GM21723 (cell line): ENCODE measurements at regions not wholly inside any gene's neighbourhood (a gene's known extent, or its start where the extent isn't known, plus 50 kb on each side); places are given as distances from the start of the nearest gene placed in this dataset.
"Not testable (repeated sequence)": the region's sequence is repeated elsewhere in the genome, so short reads cannot be mapped to it uniquely, and the experiment has no call there.

Experiments
- ATAC-seq: cut with Tn5 transposase; IDR thresholded peaks from one replicate; pipeline ENCODE4 v1.9.1; 2021; ENCODE audit warnings: mild to moderate bottlenecking, moderate library complexity; ENCODE audit not compliant: unreplicated experiment

DNA sequence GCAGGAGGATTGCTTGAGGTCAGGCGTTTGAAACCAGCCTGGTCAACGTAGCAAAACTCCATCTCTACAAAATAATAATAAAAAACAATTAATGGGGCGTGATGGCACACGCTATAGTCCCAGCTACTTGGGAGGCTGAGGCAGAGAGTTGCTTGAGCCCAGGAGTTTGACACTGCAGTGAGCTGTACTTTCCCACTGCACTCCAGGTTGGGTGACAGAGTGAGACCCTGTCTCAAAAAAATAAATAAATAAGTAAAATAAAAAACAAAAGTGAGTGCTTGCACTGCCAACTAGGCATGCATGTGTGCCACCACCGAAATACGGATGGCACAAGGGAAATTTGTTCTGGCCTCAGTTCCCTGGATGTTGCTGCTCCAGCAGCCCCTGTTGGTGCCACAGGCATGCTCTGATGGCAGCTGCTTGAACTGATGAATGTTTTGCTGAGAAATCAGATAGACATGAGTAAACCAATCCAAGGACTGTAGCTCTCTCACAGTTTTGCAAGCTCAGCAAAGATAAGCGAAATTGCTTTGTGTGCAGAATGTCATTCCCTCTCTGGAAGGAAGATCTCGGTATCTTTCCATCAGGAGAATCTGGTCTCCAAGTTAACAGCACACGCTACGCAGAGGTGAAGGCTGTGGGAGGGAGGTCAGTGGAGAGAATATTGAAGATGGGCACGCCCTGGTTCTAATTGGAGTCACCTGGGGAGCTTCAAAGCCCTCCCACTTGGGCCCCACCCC is 188.0 kb upstream of the SLC24A3 start:
- no peak for ATAC-seq

DNA sequence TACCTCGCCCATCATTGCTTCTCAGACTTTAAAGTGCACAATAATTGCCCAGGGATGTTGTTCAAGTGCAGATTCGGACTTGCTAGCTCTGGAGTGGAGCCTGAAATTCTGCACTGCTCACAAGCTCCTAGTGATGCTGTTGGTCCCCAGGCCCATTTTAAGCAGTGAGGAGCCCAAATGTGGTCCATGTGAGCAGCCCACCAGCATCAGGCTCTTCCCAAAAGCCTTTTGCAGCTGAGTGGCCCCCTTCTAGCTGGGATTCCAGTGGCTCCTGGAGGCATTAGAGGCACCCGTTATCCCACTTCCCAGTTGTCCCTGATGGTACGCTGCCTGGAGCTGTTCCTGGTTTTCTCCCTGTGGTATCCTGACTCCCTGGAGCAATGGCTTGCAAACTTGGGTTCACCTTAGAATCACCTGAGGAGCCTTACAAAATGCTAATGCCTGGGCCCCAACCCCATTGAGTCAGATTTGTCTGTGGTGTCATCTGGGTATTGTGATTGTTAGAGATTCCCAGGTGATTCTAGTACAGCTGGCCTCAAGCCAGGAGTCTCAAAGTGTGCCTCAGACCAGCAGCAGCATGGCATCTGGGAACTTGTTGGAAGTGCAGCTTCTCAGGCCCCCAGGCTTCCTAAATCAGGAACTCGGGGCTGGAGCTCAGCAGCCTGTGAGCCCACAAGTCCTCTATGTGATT is 186.9 kb upstream of the SLC24A3 start:
- ATAC-seq: peak; percentile 13

DNA sequence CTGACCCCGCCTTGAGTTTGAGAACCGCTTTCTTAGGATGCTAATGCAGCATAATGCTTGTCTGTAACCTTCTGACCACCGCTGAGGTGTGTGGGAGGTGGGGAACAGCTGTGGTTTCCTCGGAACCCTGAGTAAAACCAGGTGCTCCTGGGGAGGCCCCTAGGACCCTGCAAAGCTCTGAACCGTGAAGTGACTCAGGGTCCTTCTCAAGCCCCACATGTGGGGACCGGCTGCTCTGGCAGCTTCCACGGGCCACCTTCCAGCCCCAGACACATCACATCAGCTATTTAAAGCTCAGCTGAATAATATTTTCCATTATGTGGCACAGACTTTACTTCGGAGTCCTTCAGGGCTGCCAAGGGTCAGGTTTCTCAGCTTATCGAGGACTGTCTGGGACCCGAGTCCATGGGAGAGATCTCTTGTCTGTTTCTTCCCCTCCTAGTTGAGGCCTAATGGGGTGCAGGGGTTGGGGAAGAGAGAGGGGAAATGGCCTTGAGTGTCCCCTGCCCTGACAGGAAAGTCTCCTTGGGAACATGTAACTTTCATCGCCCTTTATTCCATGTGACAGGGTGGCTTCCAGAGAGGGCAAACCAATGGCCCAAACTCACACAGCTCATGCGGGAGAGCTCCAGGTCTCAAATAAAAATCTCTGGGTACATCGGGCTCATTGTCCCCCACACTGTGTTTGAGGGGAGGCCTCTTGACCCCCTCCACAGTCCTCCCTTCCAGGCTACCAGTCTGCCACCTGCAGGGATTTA is 186.1 kb upstream of the SLC24A3 start:
- peak; percentile 85 for ATAC-seq

DNA sequence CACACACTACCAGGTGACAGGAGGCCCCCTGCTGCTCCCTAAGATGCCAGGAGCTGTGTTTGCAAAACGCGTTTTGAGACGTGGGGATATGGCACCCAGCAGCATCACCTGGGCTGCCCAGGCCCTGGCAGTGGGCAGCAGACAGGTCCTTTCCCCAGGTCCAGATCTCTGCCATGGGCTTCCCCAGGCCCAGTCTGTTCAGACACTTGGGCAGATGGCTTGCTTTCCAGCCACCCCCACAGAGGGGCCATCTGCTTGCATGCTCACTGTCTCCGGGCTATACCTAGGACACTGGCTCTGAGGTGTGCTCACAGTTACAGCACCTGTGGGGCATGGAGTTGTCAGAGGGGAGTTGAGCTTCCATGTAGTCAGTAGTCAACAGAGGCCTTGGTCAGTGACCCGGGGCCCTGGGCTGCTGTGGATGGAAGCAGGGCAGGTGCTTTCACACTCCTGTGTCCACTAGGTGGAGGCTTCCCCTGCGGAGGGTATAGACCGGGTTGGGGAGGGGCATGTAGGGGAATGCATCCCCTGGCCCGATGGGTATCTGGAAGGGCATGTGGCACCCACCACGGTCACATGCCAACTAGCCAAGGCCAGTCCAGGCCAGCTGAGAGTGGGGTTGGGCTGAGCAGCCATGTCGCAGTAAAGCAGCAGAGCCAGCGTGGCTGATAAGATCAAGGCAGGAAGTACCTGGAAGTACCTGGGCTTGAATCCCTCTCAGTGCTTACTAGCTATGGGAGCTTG is 185.4 kb upstream of the SLC24A3 start:
- ATAC-seq: no peak

DNA sequence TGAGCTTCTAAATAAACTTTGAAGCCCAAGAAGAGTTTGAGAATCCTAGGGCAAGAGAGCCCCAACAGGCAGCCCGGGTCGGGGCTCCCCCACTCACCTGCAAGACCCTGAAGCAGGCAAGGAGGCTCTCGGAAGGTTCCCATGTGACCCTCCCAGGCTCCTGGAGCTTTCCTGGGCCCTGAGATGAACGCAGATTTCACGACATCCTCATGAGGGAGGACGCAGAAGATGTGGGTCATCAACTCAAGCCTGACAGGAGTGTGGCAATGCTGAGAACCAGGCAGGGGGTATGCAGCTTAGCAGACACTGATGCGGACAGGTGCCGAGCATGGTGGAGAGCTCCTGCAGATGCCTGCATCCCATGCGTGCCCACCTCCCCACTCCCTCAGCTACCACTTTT is 184.5 kb upstream of the SLC24A3 start:
- no peak for ATAC-seq

DNA sequence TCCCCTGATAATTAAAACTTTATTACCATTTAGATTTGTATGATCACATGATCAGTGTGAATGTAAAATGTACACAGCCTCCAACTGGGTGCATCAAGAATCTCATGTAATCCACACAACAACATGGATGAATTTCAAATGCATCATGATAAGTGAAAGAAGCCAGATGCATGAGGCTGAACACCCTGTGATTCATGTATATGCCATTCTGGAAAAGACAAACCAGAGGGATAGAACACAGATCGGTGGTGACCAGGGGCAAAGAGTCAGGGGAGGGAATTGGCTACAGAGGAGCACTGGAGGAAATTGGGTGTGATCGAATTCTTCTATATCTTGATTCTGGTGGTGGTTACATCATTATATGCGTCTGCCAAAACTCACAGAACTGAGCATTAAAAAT is 170.7 kb upstream of the SLC24A3 start:
- no peak for ATAC-seq

DNA sequence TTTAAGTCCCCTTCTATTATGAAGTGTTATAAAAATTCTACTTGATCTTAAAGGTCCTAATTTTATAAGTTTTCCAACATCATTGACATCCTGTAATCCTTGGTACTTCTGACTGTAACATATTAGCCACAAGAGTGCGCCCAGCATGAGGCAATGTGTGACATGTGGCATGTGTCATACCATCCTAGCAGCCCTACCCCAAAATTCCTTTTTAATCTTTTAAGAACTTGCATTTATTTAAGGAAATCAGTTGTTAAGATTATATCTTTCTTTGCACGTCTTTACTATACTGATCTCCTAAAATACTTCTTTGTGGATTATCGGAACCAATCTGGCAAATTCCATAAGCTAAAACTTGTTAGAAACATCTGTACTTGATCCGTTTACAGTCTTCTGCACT is 167.1 kb upstream of the SLC24A3 start:
- ATAC-seq: no peak

DNA sequence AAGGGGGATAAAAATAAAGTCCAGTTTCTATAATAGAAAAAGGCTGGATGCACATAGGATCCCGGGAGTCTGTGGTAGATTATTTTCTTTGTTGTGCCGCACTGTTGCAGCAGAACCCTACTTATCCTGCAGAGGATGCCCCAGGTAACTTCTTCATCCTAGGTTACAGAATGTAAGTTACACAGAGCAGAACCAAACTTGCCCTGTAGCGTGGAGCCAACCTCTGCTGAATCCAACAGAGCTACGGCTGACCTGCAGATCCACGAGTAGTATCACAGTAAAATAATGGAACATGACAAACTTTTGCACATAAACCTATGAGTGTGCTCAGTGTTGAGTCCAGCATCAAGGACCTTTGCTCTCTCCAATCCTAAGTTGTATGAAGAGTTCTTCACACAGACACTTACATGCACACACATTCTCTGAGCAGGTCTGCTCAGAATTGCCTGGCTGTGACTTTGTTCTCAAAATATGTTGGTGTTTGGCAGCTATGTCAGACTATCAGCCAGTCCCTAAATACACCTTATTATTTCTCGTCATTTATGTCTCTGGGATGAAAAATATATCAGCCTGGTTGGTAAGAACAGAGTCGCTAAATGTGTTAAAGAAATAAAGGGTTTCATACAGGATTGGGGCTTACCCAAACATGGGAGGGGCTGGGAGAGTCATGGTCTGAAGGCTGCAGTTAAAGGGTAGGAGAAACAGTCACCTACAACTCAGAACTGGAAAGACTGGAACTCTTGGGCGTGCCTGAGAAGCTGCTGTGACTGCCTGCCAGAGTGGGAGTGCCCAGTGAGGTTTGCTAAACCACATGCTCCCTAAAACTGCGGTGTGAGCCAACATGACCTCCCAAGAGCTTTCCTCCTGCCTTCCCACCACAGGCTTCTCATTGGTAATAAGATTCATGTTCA is 165.1 kb upstream of the SLC24A3 start:
- ATAC-seq: no peak

DNA sequence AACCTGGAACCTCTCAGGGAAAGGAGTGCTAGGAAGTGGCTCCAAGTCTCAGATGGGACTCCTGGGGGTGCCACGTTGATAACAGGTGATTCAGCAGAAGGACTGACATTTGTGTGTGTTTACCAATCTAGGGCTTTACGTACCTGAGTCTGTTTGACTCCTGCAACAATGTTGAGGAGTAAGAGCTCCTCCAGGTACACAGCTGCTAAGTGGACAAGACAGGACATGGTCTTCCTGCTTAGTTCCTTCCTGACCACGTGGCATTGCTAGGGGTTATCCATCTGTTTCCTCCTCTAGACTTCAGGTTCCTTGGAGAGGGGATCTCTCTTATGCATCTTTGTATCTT is 164.5 kb upstream of the SLC24A3 start:
- no peak for ATAC-seq

DNA sequence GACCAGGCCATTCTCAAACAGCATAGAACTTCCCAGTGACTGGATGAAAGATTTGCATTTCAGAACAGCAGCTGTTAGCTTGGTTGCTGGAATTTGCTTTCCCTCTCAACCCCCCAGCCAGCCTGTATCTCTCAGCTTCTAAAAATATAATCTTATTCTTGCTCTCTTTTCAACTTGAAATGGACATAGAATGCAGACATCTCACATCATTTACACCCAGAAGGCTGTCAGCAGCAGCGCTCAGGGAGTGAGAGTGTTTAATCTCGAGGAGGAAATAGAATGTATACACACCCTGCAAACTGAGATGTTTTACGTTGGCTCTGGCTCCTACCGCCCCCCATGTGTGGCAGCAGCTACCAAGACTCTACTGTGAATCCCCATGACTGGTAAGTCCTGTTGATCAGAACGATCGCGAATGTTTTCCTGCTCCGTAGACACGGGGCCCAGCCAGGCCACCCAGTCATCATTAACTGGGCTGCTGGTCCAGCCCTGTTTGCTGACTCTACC is 163.4 kb upstream of the SLC24A3 start:
- no peak for ATAC-seq

DNA sequence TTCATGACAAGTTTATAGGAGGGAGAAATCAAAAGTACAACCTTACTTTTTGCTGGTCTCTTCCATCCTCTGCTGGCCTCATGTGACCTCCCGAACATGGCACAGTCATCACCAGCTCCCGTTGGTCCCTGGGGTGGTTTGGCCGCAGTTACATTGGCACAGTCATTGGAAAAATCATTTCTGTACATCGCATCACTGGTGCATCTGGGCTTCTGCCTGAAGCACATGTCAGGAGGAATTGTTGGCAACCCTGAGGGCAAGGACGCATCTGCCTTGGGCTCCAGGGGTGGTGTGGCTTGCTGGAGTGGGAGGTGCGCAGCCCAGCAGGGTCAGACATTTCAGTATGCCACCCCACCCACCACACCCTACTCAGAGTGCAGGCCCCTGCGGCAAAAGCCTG is 162.9 kb upstream of the SLC24A3 start:
- no peak for ATAC-seq

DNA sequence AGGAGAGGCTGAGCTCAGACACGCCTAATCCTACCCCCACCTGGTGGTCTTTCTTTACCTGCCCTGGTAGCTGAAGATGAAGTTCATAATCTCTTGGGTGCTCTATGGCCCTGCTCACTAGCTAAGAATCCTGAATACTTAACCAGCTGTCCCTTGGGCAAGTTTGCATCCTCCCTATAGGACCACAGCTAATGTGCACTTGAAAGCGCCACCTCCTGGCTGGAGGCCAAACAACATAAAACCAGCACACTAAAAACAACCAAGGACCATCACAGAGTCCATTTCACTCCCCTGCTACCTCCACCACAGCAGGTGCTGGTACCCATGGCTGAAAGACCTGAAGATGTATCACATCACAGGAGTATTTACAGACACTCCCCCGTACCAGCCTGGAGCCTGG is 155.5 kb upstream of the SLC24A3 start:
- no peak for ATAC-seq

DNA sequence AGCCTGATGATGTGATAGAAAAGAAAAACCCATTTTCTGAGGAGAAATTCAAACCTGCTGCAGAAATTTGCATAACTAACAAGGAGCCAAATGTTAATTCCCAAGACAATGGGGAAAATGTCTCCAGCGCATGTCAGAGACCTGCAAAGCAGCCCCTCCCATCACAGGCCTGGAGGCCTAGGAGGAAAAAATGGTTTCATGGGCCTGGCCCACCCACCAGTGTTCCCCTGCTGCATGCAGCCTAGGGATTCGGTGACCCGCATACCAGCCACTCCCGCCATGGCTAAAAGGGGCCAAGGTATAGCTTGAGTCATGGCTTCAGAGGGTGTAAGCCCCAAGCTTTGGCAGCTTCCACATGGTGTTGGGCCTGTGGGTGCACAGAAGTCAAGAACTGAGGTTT is 147.7 kb upstream of the SLC24A3 start:
- not testable (repeated sequence) for ATAC-seq

DNA sequence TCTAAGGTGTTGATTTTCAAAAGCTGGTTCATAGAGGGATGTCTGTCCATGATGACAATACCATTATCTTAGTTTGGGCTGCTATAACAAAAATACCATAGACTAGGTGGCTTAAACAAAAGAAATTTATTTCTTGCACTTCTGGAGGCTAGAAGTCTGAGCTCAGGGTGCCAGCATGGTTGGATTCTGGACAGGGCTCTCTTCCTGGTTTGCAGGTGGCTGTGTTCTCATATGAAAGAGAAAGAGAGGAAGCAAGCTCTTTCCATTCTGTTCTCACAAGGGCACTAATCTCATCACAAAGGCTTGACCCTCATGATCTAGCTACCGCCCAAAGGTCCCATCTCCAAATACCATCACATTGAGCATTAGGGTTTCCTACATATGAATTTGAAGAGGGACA is 144.5 kb upstream of the SLC24A3 start:
- ATAC-seq: no peak

DNA sequence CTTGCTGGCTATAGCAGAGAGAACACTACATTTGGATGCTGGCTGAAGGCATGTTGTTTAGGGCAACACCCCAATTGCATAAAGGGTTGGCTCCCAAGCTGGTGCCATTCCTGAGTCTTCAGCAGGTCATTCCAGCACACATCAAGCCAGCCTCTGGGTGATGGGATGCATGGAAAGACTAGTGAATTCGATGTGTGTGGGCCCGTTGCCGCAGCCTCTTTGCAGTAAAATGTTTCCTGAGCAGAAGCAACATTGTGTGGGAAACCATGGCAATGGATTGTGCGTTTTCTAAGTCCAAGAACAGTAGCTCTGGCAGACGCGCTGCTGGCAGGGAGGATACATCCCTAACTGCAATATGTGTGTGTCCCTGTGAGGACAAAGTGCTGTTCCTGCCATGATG is 142.4 kb upstream of the SLC24A3 start:
- ATAC-seq: no peak

DNA sequence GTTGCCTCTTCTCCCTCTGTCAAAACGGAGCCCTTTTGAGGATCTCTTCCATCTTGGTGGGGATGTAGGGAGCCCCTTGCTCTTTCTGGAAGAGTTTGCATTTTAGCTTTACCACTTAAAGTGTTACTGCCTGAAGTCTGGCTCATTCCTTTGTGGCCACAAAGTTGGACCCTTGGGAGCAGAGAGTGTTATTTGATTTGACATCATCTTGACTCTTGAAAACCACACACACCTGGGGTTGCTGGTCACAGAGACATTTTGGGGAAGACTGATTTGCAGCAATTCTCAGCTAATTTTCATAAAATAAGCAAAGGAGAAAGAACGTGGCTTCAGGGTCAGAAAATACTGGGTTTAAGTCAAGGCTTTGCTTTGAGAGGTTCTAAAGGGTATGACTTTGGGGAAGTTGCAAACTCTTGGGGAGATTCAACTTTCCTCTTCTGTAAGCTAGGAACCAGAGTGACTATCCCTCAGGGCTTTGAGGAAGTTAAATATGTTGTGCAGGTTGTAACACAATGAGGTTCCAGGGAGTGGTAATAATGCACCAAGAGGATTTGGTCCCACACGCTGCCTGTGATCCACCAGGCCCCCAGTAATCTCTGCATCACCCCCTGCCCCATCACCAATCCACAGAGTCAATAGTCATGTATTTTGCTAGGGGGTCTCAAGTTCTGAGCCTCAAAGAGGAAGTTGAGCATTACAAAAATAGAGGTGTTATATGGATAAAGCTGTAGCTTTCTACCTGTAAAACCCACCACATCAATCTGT is 141.6 kb upstream of the SLC24A3 start:
- peak; percentile 37 for ATAC-seq

DNA sequence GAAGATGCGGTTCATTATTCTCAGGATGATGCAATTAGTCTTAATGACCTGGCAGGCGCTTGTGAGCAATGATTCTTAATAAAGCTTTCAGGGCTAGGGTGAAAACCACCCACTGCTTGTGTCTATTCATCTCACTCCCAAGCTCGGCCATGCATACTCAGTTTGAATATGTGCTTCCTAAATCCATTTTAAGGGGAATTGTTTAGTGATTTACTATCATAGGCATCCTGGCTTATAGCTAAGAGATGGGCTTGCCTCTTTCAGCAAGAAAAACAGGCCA is 141.1 kb upstream of the SLC24A3 start:
- ATAC-seq: peak; percentile 44

DNA sequence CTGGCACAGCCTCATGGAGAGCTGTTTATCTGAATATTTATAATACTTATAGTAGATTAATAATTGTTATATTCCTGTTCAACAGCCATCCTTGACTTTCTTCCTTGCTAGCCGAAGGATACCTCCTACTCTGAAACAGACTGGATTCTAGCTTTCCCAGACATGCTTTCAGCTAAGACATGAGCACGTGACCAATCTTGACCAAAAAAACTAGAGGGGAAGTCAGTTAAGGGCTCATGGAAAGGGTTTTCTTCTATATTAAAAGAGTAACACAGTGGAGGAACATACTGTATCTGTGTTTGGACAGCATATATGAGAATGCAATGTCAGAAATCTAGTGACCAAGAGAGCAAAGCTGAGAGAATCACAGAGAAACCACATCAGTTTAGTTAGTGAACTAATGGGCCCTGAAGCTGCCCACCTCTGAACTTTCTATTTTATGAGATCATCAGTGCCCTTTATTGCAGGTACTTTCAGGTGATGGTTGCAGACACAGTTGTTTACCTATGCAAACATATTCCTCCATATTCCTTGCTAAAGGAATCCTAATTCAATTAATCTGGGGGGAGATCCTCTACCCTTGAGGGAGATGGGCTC is 140.4 kb upstream of the SLC24A3 start:
- no peak for ATAC-seq

DNA sequence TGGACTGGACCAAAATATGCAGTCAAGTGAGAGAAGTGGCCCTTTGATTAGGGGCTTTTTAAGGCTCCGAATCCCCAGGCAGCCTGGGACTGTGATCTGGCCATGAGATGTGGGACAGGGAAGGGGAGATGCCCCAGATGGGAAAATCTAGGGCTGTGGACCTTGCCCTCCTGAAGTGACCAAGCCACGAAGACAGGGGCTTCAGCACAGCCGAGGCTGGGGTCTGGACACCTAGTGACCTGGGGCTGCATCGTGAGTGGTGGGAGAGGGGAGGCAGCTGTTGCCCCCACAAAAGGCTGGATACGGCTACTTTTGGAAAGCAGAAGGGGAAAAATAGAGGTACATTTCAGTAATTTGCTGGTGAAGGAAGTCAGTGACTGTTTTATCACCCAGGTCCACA is 139.5 kb upstream of the SLC24A3 start:
- ATAC-seq: no peak
